Left lung (tissue), 4 donors: ENCODE measurements at regions not wholly inside any gene's neighbourhood (a gene's known extent, or its start where the extent isn't known, plus 50 kb on each side); places are given as distances from the start of the nearest gene placed in this dataset.

ENCODE experiments used
- ATAC-seq: fragments of 200-7000 bp; cut with Tn5 transposase; one replicate; pipeline ENCODE4 v1.9.1; 2020; ENCODE audit warnings: moderate library complexity
- DNase-seq, 4 donors: peaks; one replicate each; pipeline ENCODE4 v3.0.0-alpha.2; 2013 to 2020
- H3K27ac ChIP-seq, 2 donors: fragments of 200-600 bp; sonication (generic) in 1 of 2; one replicate each; pipeline versions ENCODE4 v1.5.0 to v1.8.0; 2020 to 2021
- H3K27me3 ChIP-seq, 2 donors: fragments of 200-600 bp; sonication (generic) in 1 of 2; one replicate each; pipeline versions ENCODE4 v1.5.0 to v1.8.0; 2020 to 2021
- H3K36me3 ChIP-seq, 2 donors: fragments of 200-600 bp; sonication (generic) in 1 of 2; one replicate each; pipeline versions ENCODE4 v1.5.0 to v1.8.0; 2020 to 2021
- H3K4me1 ChIP-seq, 2 donors: fragments of 200-600 bp; one replicate each; pipeline ENCODE4 v1.8.0; 2021
- H3K4me3 ChIP-seq, 2 donors: fragments of 200-600 bp; sonication (generic) in 1 of 2; one replicate each; pipeline versions ENCODE4 v1.5.0 to v1.8.0; 2020 to 2021; ENCODE audit warnings: mild to moderate bottlenecking in 1 of 2
- H3K9me3 ChIP-seq, 2 donors: fragments of 200-600 bp; sonication (generic) in 1 of 2; one replicate each; pipeline versions ENCODE4 v1.5.0 to v1.8.0; 2020 to 2021
- CTCF ChIP-seq, 2 donors: fragments of 200-600 bp; sonication (generic) in 1 of 2; IDR thresholded peaks; one replicate each; pipeline versions ENCODE4 v1.5.0 to v1.8.0; 2021; ENCODE audit warnings: antibody characterized with exemption in 2 of 2
- intact Hi-C, 2 donors: fragments of 100-400 bp; cut with DNase I; formaldehyde crosslinking; loops; one replicate each; pipeline versions ENCODE4 v1.11.2 to v1.14.2; 2022
- donor health status: DM: no; HTN: yes; CAD: no.
- donor health status: DM: no; HTN: no; CAD: no.

GRCh38 chr1:29698033-29698432, 461.7 kb downstream of the PTPRU start:
- ATAC-seq (peak; percentile 58), DNase-seq (peak in 1 of 4 donors; percentile 43)
- no peak overlapping the region for H3K4me3 ChIP-seq
- H3K9me3 ChIP-seq: peaks cover 0 to 3% of the 10 kb centered on the region in 2 donors
- H3K36me3 ChIP-seq: no peaks in the 10 kb centered on the region
- intact Hi-C loops: no loop called here
- H3K4me1 ChIP-seq: no peaks in the 10 kb centered on the region
- TF ChIP-seq CTCF (IDR thresholded peaks at IDR 0.05): peak; percentile 13 to 14
- H3K27me3 ChIP-seq: peaks cover 0 to 15% of the 10 kb centered on the region in 2 donors
- no peak overlapping the region for H3K27ac ChIP-seq

DNA sequence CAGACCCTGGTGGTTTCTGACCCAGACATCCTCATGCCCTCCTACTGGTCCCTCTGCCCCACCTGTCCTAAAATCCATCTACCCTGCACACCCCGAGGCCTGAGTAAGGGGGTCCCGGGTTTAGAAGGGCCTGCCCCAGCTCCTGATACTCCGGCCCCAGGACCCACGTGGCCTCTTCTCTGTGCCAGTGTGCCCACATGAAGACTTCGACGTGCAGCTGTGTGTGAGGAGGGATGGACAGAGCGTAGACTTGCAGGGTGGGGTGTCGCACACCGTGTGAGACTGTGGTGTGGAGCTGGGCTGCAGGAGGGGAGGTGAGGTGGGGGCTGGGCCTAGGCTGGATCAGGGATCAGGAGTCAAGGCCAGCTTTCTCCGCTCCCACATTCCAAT, 461.1 kb downstream of the PTPRU start:
- no peaks in the 10 kb centered on the region for H3K36me3 ChIP-seq
- intact Hi-C loops: no loop called here
- DNase-seq: no peak
- no peak for ATAC-seq
- no peak overlapping the region for H3K4me3 ChIP-seq
- H3K27ac ChIP-seq: no peak overlapping the region
- TF ChIP-seq CTCF (IDR thresholded peaks at IDR 0.05): no peak
- H3K4me1 ChIP-seq: no peaks in the 10 kb centered on the region
- peaks cover 0 to 15% of the 10 kb centered on the region in 2 donors for H3K27me3 ChIP-seq
- peaks cover 0 to 3% of the 10 kb centered on the region in 2 donors for H3K9me3 ChIP-seq

DNA sequence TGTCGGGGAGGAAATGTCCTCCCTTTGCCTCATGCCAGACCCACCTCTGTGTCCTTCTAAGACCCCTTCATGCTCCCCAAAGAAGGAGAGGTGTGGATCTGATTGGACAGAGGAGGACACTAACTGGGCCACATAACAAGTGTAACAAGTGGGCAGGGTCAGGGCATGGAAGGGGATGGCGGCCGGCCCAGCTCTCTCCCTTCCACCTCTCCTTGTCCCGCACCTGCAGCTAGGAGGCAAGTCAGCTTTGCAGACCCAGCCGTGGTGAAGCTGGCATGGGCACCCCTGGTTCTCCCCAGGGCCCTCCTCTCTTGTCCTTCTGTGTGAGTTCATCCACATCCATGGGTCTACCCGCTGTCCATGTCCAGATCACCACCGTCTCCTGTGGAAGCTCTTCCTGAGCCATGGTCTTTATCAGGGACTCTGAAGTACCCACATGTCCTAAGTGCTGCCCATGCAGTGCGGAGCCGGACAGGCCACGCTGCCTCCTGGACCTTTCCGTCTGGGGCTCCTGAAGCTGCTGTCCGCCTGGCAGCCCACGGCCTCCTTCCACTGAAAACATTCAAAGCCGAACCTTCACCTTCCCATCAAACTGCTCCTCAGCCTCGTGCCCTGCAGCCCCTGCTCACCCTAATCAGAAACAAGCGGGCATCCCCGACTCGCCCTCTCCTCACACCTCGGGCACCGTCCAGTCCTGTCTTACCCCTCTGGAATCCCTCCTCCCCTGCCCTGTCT, 460.5 kb downstream of the PTPRU start:
- H3K36me3 ChIP-seq: no peaks in the 10 kb centered on the region
- ATAC-seq: no peak
- H3K4me3 ChIP-seq: no peak overlapping the region
- H3K27me3 ChIP-seq: peaks cover 0 to 15% of the 10 kb centered on the region in 2 donors
- H3K4me1 ChIP-seq: no peaks in the 10 kb centered on the region
- peaks cover 0 to 3% of the 10 kb centered on the region in 2 donors for H3K9me3 ChIP-seq
- no peak for DNase-seq
- H3K27ac ChIP-seq: no peak overlapping the region
- intact Hi-C loops: no loop called here
- no peak for TF ChIP-seq CTCF (IDR thresholded peaks at IDR 0.05)

- TF ChIP-seq CTCF (IDR thresholded peaks at IDR 0.05): no peak
- intact Hi-C loops: no loop called here
- ATAC-seq: no peak
These were observed 459.5 kb downstream of the PTPRU start for GRCh38 chr1:29695803-29696202.

DNA sequence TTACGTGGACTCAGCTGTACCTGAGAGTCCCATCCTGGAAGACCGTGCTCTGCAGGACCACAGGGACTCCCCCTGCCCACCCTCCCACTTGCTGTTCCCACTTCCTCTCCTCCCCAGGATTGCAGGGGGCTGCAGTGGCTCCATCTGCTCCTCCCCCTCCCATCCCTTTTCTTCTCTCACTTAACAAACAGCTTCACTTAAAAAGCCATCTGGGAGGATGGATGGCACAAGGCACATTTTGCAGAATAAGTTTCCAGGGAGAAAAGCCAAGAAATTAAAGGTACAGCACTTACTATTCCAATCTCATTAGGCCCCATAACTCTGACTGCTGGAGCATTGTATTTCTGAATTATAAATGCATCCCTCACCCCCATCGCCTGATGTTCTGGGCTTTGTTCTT, 458.7 kb downstream of the PTPRU start:
- H3K36me3 ChIP-seq: no peaks in the 10 kb centered on the region
- H3K27ac ChIP-seq: no peak overlapping the region
- ATAC-seq: no peak
- peaks cover 0 to 3% of the 10 kb centered on the region in 2 donors for H3K9me3 ChIP-seq
- no peak for DNase-seq
- H3K4me1 ChIP-seq: no peaks in the 10 kb centered on the region
- H3K4me3 ChIP-seq: no peak overlapping the region
- intact Hi-C loops: no loop called here
- peaks cover 0 to 28% of the 10 kb centered on the region in 2 donors for H3K27me3 ChIP-seq
- no peak for TF ChIP-seq CTCF (IDR thresholded peaks at IDR 0.05)

More at GRCh38 chr1:29695803-29696202, 459.5 kb downstream of the PTPRU start:
- Histone ChIP-seq H3K9me3 (peaks cover 0 to 3% of the 10 kb centered on the region in 2 donors), H3K36me3 (no peaks in the 10 kb centered on the region), H3K27ac (no peak overlapping the region), H3K4me3 (no peak overlapping the region), H3K4me1 (no peaks in the 10 kb centered on the region), H3K27me3 (peaks cover 0 to 21% of the 10 kb centered on the region in 2 donors)
- no peak for DNase-seq
